ENCODE measurements at regions not wholly inside any gene's neighbourhood (a gene's known extent, or its start where the extent isn't known, plus 50 kb on each side); places are given as distances from the start of the nearest gene placed in this dataset.

DNA sequence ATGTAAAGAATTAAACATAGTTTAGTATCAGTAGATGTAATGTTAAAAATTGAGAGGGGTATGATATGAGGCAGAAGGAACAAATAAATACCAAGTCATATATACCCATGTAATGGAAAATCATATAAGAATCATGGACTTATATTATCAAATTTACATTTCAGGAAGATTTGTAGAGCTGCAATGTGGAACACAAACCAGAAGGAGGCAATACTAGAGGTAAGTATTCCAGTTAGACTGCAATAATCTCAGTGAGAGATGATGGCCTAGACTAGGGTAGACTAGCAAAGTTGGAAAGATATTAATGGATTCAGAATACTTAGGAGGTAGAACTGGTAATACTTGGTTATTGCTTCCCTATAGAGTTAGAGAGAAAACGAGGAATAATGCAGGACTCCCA lies 603.0 kb upstream of the KLHL4 start:
- TF ChIP-seq FOXA1 (IDR thresholded peaks at IDR 0.05) = no peak
- TF ChIP-seq SP1 (IDR thresholded peaks at IDR 0.05) = no peak
- TF ChIP-seq ELF4 (IDR thresholded peaks at IDR 0.05) = no peak
- TF ChIP-seq L3MBTL2 (conservative IDR thresholded peaks at IDR 0.05) = no peak
